MM.1S (cell line): ENCODE measurements at regions not wholly inside any gene's neighbourhood (a gene's known extent, or its start where the extent isn't known, plus 50 kb on each side); places are given as distances from the start of the nearest gene placed in this dataset.

Experiments used
- CTCF ChIP-seq: fragments of 300-600 bp; sonication (generic); IDR thresholded peaks from 2 replicates; pipeline ENCODE4 v1.5.1; 2016; ENCODE audit warnings: antibody characterized with exemption, low read length, mixed read lengths
- EZH2 ChIP-seq: fragments of 300-600 bp; sonication (generic); optimal IDR thresholded peaks from 2 replicates; pipeline ENCODE3; 2017; ENCODE audit warnings: low read depth, mild to moderate bottlenecking, antibody characterized with exemption, low read length, mixed read lengths
- EZH2phosphoT487 ChIP-seq: fragments of 300-600 bp; sonication (generic); IDR thresholded peaks from 2 replicates; pipeline ENCODE4 v1.6.1; 2018; ENCODE audit warnings: antibody characterized with exemption, low read length

- TF ChIP-seq CTCF (no peak), EZH2 (no peak), EZH2phosphoT487 (no peak)
Observed at GRCh38 chr20:12166053-12166717, 248.5 kb downstream of the BTBD3 start.
